Testis (tissue), 2 donors: ENCODE measurements at regions not wholly inside any gene's neighbourhood (a gene's known extent, or its start where the extent isn't known, plus 50 kb on each side); places are given as distances from the start of the nearest gene placed in this dataset.

Source experiments
- POLR2A ChIP-seq: fragments of 450-650 bp; IDR thresholded peaks from one replicate; pipeline ENCODE4 v1.6.1; 2017; ENCODE audit warnings: antibody characterized with exemption, mild to moderate bottlenecking, moderate library complexity
- TF ChIP-seq, protein P1 (sequence below), 3 experiments: fragments of 450-650 bp in 2 of 3; fragments of 200-600 bp in 1 of 3; sonication (generic) in 1 of 3; IDR thresholded peaks; one replicate each; pipeline ENCODE4 v1.5.1; 2016 to 2019; ENCODE audit warnings: antibody characterized with exemption in 3 of 3, mild to moderate bottlenecking in 2 of 3, moderate library complexity in 1 of 3

DNA sequence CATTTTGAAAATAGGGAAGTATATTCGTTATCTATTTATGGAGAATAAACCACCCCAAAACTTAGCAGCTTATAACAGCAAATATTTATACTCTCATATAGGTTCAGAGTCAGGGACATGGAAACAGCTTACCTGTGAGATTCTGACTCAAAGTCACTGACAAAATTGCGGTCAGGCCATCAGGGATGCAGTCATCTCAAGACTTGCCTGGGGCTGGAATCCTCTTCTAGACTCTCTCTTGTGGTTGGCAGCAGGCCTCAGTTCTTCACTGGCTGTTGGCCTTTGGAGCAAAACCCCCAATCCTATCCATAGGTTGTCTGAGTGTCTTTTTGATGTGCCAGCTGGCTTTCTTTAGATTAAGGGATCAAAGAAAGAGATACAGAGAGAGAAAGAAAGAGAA lies 275.6 kb downstream of the SEC61B start:
- TF ChIP-seq, protein P1, sequence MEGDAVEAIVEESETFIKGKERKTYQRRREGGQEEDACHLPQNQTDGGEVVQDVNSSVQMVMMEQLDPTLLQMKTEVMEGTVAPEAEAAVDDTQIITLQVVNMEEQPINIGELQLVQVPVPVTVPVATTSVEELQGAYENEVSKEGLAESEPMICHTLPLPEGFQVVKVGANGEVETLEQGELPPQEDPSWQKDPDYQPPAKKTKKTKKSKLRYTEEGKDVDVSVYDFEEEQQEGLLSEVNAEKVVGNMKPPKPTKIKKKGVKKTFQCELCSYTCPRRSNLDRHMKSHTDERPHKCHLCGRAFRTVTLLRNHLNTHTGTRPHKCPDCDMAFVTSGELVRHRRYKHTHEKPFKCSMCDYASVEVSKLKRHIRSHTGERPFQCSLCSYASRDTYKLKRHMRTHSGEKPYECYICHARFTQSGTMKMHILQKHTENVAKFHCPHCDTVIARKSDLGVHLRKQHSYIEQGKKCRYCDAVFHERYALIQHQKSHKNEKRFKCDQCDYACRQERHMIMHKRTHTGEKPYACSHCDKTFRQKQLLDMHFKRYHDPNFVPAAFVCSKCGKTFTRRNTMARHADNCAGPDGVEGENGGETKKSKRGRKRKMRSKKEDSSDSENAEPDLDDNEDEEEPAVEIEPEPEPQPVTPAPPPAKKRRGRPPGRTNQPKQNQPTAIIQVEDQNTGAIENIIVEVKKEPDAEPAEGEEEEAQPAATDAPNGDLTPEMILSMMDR (IDR thresholded peaks at IDR 0.05) = no peak
- no peak for TF ChIP-seq POLR2A
